PC-9 (cell line): ENCODE measurements at regions not wholly inside any gene's neighbourhood (a gene's known extent, or its start where the extent isn't known, plus 50 kb on each side); places are given as distances from the start of the nearest gene placed in this dataset.

ENCODE experiments used
- BruUV-seq: library from RNA; stranded (reverse); fragments of 400-500 nt; replicated peaks from 2 replicates; lab custom pipeline; 2021; lab: Mats Ljungman, UMichigan
- CTCF ChIA-PET: fragments of 300-600 bp; sonication (Branson Sonifier 250); formaldehyde crosslinking; loops from one replicate; lab custom pipeline; 2022; ENCODE audit warnings: antibody characterized with exemption; lab: Charles Lee
- POLR2A ChIA-PET: fragments of 300-600 bp; sonication (Branson Sonifier 250); formaldehyde crosslinking; loops from one replicate; lab custom pipeline; 2022; ENCODE audit warnings: antibody characterized with exemption; ENCODE audit not compliant: unreplicated experiment; lab: Charles Lee
- DNase-seq, 2 experiments: peaks; one replicate each; pipeline versions ENCODE4 v3.0.0 to v3.0.0-alpha.2; 2015 to 2022; ENCODE audit warnings: mixed read lengths in 1 of 2
- H2AFZ ChIP-seq: fragments of 200-600 bp; sonication (generic); 2 replicates; pipeline ENCODE4 v1.8.1; 2017; ENCODE audit warnings: antibody characterized with exemption
- H3F3A ChIP-seq: fragments of 200-600 bp; sonication (generic); 2 replicates; pipeline ENCODE4 v1.8.1; 2017; ENCODE audit warnings: antibody characterized with exemption, mild to moderate bottlenecking, low read depth; ENCODE audit not compliant: insufficient read depth
- H3K27ac ChIP-seq: fragments of 200-600 bp; sonication (generic); 2 replicates; pipeline ENCODE4 v1.6.1; 2016; ENCODE audit warnings: mixed run types
- H3K27me3 ChIP-seq: fragments of 200-600 bp; sonication (generic); 2 replicates; pipeline ENCODE4 v1.6.1; 2016; ENCODE audit warnings: low read depth, mixed run types; ENCODE audit not compliant: insufficient read depth
- H3K36me3 ChIP-seq: fragments of 200-600 bp; sonication (generic); 2 replicates; pipeline ENCODE4 v1.6.1; 2016; ENCODE audit warnings: low read depth, mixed run types
- H3K4me1 ChIP-seq: fragments of 200-600 bp; sonication (generic); replicated peaks from 2 replicates; pipeline ENCODE4 v1.6.1; 2016; ENCODE audit warnings: mixed run types; ENCODE audit not compliant: insufficient read depth
- H3K4me2 ChIP-seq: fragments of 200-600 bp; sonication (generic); 2 replicates; pipeline ENCODE4 v1.6.1; 2017; ENCODE audit warnings: mixed run types
- H3K4me3 ChIP-seq: fragments of 200-600 bp; sonication (generic); 2 replicates; pipeline ENCODE4 v1.6.1; 2016; ENCODE audit warnings: mixed run types
- H3K79me2 ChIP-seq: fragments of 200-600 bp; sonication (generic); 2 replicates; pipeline ENCODE4 v1.6.1; 2017; ENCODE audit warnings: low read depth, mixed run types
- H3K9me2 ChIP-seq: fragments of 200-600 bp; sonication (generic); 2 replicates; pipeline ENCODE4 v1.8.1; 2017; ENCODE audit warnings: mild to moderate bottlenecking; ENCODE audit not compliant: insufficient read depth
- H3K9me3 ChIP-seq: fragments of 200-600 bp; sonication (generic); 2 replicates; pipeline ENCODE4 v1.8.1; 2016; ENCODE audit warnings: low read depth; ENCODE audit not compliant: insufficient read depth
- H4K20me1 ChIP-seq: fragments of 200-600 bp; sonication (generic); 2 replicates; pipeline ENCODE4 v1.8.1; 2017; ENCODE audit not compliant: insufficient read depth
- CTCF ChIP-seq: fragments of 200-600 bp; sonication (generic); conservative IDR thresholded peaks from 2 replicates; pipeline ENCODE4 v1.6.1; 2017; ENCODE audit warnings: mixed run types, antibody characterized with exemption, mild to moderate bottlenecking, moderate library complexity
- EZH2 ChIP-seq: fragments of 200-600 bp; sonication (generic); IDR thresholded peaks from 2 replicates; pipeline ENCODE4 v1.8.0; 2017; ENCODE audit warnings: antibody characterized with exemption, low read depth
- intact Hi-C: fragments of 100-400 bp; cut with micrococcal nuclease; formaldehyde crosslinking; loops from one replicate; pipeline ENCODE4 v1.10.0; 2022; ENCODE audit not compliant: unreplicated experiment

- no peak overlapping the region for H2AFZ ChIP-seq
- intact Hi-C loops = no loop called here
- H3K27me3 ChIP-seq = peaks cover 31% of the 10 kb centered on the region
- H3K4me1 ChIP-seq = no peaks in the 10 kb centered on the region
- no peaks in the 10 kb centered on the region for H4K20me1 ChIP-seq
- H3K9me3 ChIP-seq = no peaks in the 10 kb centered on the region
- ChIA-PET CTCF (no interaction called here), POLR2A (no interaction called here)
- no TSS peak for BruUV-seq
- H3K36me3 ChIP-seq = no peaks in the 10 kb centered on the region
- no peak overlapping the region for H3K4me2 ChIP-seq
- no peaks in the 10 kb centered on the region for H3K9me2 ChIP-seq
- H3K27ac ChIP-seq = no peak overlapping the region
- H3F3A ChIP-seq = no peaks in the 10 kb centered on the region
- DNase-seq = no peak
- no peak for TF ChIP-seq CTCF
- TF ChIP-seq EZH2 = no peak
- H3K4me3 ChIP-seq = no peak overlapping the region
- no peaks in the 10 kb centered on the region for H3K79me2 ChIP-seq
These were observed 369.3 kb upstream of the C1orf174 start for GRCh38 chr1:4269330-4269729.

- intact Hi-C loops = no loop called here
- H3F3A ChIP-seq = no peaks in the 10 kb centered on the region
These were observed 370.0 kb upstream of the C1orf174 start for GRCh38 chr1:4269952-4270570.

DNA sequence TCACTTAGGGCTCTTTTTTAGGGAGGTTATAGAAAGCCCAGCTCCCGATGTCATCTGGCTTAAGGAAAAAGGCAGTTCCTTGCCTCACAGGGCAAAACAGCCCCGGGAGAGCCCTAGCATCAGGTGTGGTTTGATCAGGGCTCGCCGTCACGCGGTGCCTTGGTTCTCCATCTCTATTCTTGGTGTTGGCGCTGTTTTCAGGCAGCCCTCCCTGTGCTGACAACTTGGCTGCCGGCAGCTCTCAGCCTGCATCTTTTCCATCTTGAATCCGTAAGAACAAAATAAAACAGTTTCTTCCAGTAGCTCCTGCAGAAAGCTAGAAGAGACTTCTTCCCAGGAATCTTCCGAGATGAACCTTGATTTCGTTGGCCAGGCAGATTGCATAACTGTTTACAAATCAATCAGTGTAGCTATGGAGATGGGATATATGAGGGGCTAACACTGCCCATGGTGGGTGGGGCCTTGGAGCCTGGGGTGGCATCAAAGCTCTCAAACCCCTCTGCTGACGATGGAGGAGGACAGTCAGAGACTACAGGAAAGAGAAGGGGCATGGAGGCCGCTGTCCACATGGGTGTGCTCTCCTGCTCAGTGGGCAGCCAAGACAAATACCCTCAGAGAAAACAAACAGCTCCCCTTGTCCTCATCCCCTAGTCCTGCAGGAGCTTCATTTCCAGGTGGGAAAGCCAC, 370.7 kb upstream of the C1orf174 start:
- Histone ChIP-seq H3K4me3 (no peak overlapping the region), H3K79me2 (no peaks in the 10 kb centered on the region), H3K9me2 (no peaks in the 10 kb centered on the region), H2AFZ (no peak overlapping the region), H4K20me1 (no peaks in the 10 kb centered on the region), H3K4me2 (no peak overlapping the region), H3K4me1 (no peaks in the 10 kb centered on the region), H3K9me3 (no peaks in the 10 kb centered on the region), H3K27me3 (peaks cover 31% of the 10 kb centered on the region), H3K27ac (no peak overlapping the region), H3F3A (no peaks in the 10 kb centered on the region), H3K36me3 (no peaks in the 10 kb centered on the region)
- TF ChIP-seq EZH2 = no peak
- no peak for TF ChIP-seq CTCF
- DNase-seq = no peak
- intact Hi-C loops = no loop called here
- no TSS peak for BruUV-seq
- CTCF ChIA-PET = no interaction called here
- POLR2A ChIA-PET = no interaction called here

More at GRCh38 chr1:4269952-4270570, 370.0 kb upstream of the C1orf174 start:
- no peak for DNase-seq
- H3K4me1 ChIP-seq = no peaks in the 10 kb centered on the region
- H3K27ac ChIP-seq = no peak overlapping the region
- H2AFZ ChIP-seq = no peak overlapping the region
- BruUV-seq = no TSS peak
- H3K9me3 ChIP-seq = no peaks in the 10 kb centered on the region
- peaks cover 31% of the 10 kb centered on the region for H3K27me3 ChIP-seq
- no peaks in the 10 kb centered on the region for H3K9me2 ChIP-seq
- H4K20me1 ChIP-seq = no peaks in the 10 kb centered on the region
- H3K79me2 ChIP-seq = no peaks in the 10 kb centered on the region
- H3K4me3 ChIP-seq = no peak overlapping the region
- POLR2A ChIA-PET = no interaction called here
- no peaks in the 10 kb centered on the region for H3K36me3 ChIP-seq
- TF ChIP-seq CTCF = no peak
- no peak for TF ChIP-seq EZH2
- H3K4me2 ChIP-seq = no peak overlapping the region
- CTCF ChIA-PET = no interaction called here
